ENCODE measurements at regions not wholly inside any gene's neighbourhood (a gene's known extent, or its start where the extent isn't known, plus 50 kb on each side); places are given as distances from the start of the nearest gene placed in this dataset.

- TF ChIP-seq, protein P1, sequence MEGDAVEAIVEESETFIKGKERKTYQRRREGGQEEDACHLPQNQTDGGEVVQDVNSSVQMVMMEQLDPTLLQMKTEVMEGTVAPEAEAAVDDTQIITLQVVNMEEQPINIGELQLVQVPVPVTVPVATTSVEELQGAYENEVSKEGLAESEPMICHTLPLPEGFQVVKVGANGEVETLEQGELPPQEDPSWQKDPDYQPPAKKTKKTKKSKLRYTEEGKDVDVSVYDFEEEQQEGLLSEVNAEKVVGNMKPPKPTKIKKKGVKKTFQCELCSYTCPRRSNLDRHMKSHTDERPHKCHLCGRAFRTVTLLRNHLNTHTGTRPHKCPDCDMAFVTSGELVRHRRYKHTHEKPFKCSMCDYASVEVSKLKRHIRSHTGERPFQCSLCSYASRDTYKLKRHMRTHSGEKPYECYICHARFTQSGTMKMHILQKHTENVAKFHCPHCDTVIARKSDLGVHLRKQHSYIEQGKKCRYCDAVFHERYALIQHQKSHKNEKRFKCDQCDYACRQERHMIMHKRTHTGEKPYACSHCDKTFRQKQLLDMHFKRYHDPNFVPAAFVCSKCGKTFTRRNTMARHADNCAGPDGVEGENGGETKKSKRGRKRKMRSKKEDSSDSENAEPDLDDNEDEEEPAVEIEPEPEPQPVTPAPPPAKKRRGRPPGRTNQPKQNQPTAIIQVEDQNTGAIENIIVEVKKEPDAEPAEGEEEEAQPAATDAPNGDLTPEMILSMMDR (IDR thresholded peaks at IDR 0.05; ENCODE audit: insufficient read depth, low read length): no peak
- no peak for TF ChIP-seq POLR2AphosphoS5 (IDR thresholded peaks at IDR 0.05; ENCODE audit: low read depth)
- no peak for TF ChIP-seq GABPA (IDR thresholded peaks at IDR 0.05; ENCODE audit: low read depth)
Measured at GRCh38 chrX:40170830-40171512, 73.2 kb upstream of the BCOR start.
